Calu3 (cell line): ENCODE measurements at regions not wholly inside any gene's neighbourhood (a gene's known extent, or its start where the extent isn't known, plus 50 kb on each side); places are given as distances from the start of the nearest gene placed in this dataset.

Experiments used
- BruUV-seq: library from RNA; stranded (reverse); fragments of 400-500 nt; replicated peaks from 2 replicates; lab custom pipeline; 2021; lab: Mats Ljungman, UMichigan
- CTCF ChIA-PET: fragments of 300-600 bp; sonication (Branson Sonifier 250); formaldehyde crosslinking; loops from one replicate; lab custom pipeline; 2022; ENCODE audit warnings: antibody characterized with exemption; lab: Charles Lee
- DNase-seq: peaks from one replicate; pipeline ENCODE4 v3.0.0; 2022
- H3K27ac Mint-ChIP-seq: one replicate; pipeline ENCODE4 v1.8.0; 2022; ENCODE audit warnings: mixed read lengths; ENCODE audit not compliant: unreplicated experiment
- H3K27me3 Mint-ChIP-seq: one replicate; pipeline ENCODE4 v1.8.0; 2022; ENCODE audit warnings: mixed read lengths; ENCODE audit not compliant: unreplicated experiment
- H3K36me3 Mint-ChIP-seq: one replicate; pipeline ENCODE4 v1.8.0; 2022; ENCODE audit warnings: mild to moderate bottlenecking, moderate library complexity, mixed read lengths; ENCODE audit not compliant: insufficient read depth, unreplicated experiment
- H3K4me1 Mint-ChIP-seq: one replicate; pipeline ENCODE4 v1.8.0; 2022; ENCODE audit warnings: mild to moderate bottlenecking, low read depth, mixed read lengths; ENCODE audit not compliant: unreplicated experiment
- H3K4me3 Mint-ChIP-seq: one replicate; pipeline ENCODE4 v1.8.0; 2022; ENCODE audit warnings: mild to moderate bottlenecking, low read depth, moderate library complexity, mixed read lengths; ENCODE audit not compliant: unreplicated experiment
- H3K9me3 Mint-ChIP-seq: one replicate; pipeline ENCODE4 v1.8.0; 2022; ENCODE audit warnings: low read depth, mixed read lengths; ENCODE audit not compliant: unreplicated experiment
- CTCF ChIP-seq: fragments of 200-600 bp; IDR thresholded peaks from one replicate; pipeline ENCODE4 v1.8.0; 2022; ENCODE audit warnings: antibody characterized with exemption; ENCODE audit not compliant: unreplicated experiment
- intact Hi-C: fragments of 100-400 bp; cut with micrococcal nuclease; formaldehyde crosslinking; loops from one replicate; pipeline ENCODE4 v1.10.0; 2022; ENCODE audit not compliant: unreplicated experiment

- H3K4me3 Mint-ChIP-seq, result no peak overlapping the region
These were observed 401.2 kb downstream of the SEC14L1 start for GRCh38 chr17:77542011-77542410.

GRCh38 chr17:77542551-77543490 lies 402.1 kb downstream of the SEC14L1 start:
- CTCF ChIA-PET, result interaction anchor here (0.6 to 1.2 kb wide), 3 partner anchors 40 to 542 kb away, joined by 4 read pairs; no protein-coding TSS in a partner anchor
- TF ChIP-seq CTCF, result peak; percentile 72
- Mint-ChIP-seq H3K4me1 (no peaks in the 10 kb centered on the region), H3K4me3 (no peak overlapping the region), H3K36me3 (no peaks in the 10 kb centered on the region), H3K27ac (no peak overlapping the region), H3K27me3 (peaks cover 74% of the 10 kb centered on the region), H3K9me3 (no peaks in the 10 kb centered on the region)
- peak; percentile 67 for DNase-seq
- no TSS peak for BruUV-seq
- intact Hi-C loops, result loop anchor here (5.0 to 10.0 kb wide), 2 partner anchors 124 to 472 kb away; no protein-coding TSS in a partner anchor

More at GRCh38 chr17:77542011-77542410, 401.2 kb downstream of the SEC14L1 start:
- no TSS peak for BruUV-seq
- no peak for TF ChIP-seq CTCF
- no peak for DNase-seq
- H3K36me3 Mint-ChIP-seq, result no peaks in the 10 kb centered on the region
- CTCF ChIA-PET, result no interaction called here
- intact Hi-C loops, result loop anchor here (5.0 to 10.0 kb wide), 2 partner anchors 125 to 473 kb away; no protein-coding TSS in a partner anchor
- peaks cover 82% of the 10 kb centered on the region for H3K27me3 Mint-ChIP-seq
- no peak overlapping the region for H3K27ac Mint-ChIP-seq
- no peaks in the 10 kb centered on the region for H3K4me1 Mint-ChIP-seq
- no peaks in the 10 kb centered on the region for H3K9me3 Mint-ChIP-seq

- CTCF ChIA-PET, result no interaction called here
- H3K27ac Mint-ChIP-seq, result no peak overlapping the region
- H3K36me3 Mint-ChIP-seq, result no peaks in the 10 kb centered on the region
- intact Hi-C loops, result loop anchor here (5.0 to 10.0 kb wide), 2 partner anchors 124 to 471 kb away; no protein-coding TSS in a partner anchor
- no peak for TF ChIP-seq CTCF
- no peaks in the 10 kb centered on the region for H3K9me3 Mint-ChIP-seq
- peaks cover 67% of the 10 kb centered on the region for H3K27me3 Mint-ChIP-seq
- no peak for DNase-seq
- BruUV-seq, result no TSS peak
- no peaks in the 10 kb centered on the region for H3K4me1 Mint-ChIP-seq
- no peak overlapping the region for H3K4me3 Mint-ChIP-seq
These were observed 403.0 kb downstream of the SEC14L1 start for GRCh38 chr17:77543801-77544200.

- peaks cover 75% of the 10 kb centered on the region for H3K27me3 Mint-ChIP-seq
- TF ChIP-seq CTCF, result no peak
- CTCF ChIA-PET, result no interaction called here
- H3K36me3 Mint-ChIP-seq, result no peaks in the 10 kb centered on the region
- H3K27ac Mint-ChIP-seq, result no peak overlapping the region
- DNase-seq, result no peak
- H3K9me3 Mint-ChIP-seq, result no peaks in the 10 kb centered on the region
- no peaks in the 10 kb centered on the region for H3K4me1 Mint-ChIP-seq
- no peak overlapping the region for H3K4me3 Mint-ChIP-seq
- BruUV-seq, result no TSS peak
- intact Hi-C loops, result loop anchor here (5.0 to 10.0 kb wide), 2 partner anchors 123 to 470 kb away; no protein-coding TSS in a partner anchor
These were observed 403.8 kb downstream of the SEC14L1 start for GRCh38 chr17:77544347-77545110.
